ENCODE measurements at regions not wholly inside any gene's neighbourhood (a gene's known extent, or its start where the extent isn't known, plus 50 kb on each side); places are given as distances from the start of the nearest gene placed in this dataset.
"Not testable (repeated sequence)": the region's sequence is repeated elsewhere in the genome, so short reads cannot be mapped to it uniquely, and the experiment has no call there.

DNA sequence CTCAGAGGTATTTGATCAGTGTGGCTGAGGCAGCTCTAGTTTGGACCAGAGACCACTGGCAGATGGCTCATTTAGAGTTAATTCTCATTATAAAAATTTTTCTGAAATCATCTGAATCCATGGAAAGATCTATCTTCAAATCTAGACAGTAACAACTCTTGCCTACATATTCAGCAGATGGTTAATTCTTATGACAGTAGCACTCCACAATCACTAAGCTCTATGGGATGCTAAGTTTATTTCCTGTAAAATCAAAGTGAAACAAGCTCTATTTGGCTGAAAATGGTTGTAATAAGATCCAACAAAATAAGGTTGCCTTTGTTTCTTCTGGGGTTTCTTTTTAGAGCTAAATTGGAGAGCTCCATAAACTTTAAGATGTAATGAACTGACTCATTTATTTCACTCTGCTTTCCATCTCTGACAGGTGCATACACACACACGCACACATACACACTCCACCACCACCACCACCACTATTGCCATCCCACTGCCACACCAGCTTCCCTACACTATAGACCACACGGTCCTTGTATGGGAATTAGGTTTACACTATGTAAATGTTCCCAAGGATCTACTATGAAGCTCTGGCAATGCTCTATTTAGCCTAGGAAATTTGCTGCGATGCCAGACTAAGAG lies 293.1 kb downstream of the RPAP3 start:
- DNase-seq (ENCODE audit: low read depth in 3 of 3, low spot score in 2 of 3) = no peak

DNA sequence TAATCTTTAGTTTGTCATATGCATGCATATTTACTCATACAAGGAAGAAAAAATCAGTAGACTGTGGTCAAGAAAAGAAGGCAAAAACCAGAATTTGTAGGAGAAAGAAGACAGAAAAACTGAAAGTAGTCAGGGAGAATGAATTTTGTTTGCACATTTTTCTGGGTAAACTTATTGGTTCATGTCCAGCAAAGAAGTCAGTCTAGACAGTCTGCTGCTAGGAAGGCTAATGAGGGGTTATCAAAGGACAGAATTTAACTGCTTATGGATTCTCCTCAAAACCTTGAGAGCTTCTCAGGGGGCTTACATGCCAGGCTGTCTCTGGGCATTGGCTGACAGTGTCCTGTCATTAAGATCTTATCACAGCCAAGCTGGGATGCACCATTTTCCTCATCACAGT lies 293.9 kb downstream of the RPAP3 start:
- DNase-seq (ENCODE audit: low read depth in 3 of 3, low spot score in 2 of 3) = no peak

DNA sequence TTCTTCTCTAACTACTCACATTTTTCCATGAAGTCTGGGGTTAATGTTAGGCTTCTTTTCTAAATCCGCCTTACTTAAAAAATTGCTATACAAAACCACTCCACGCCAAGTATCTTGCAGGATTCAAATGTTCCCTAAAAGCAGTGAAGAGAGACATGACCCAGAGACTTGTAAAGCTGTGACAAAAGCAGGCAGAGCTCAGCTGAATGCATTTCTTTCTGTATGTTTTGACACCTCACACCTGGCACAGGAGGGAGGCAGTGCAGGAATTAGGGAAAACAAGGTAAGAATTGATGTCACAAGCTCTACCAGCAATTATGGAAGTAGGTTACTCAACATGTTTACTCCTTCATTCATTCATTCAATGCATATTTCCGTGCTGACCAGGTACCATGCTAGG lies 295.0 kb downstream of the RPAP3 start:
- DNase-seq (ENCODE audit: low read depth in 3 of 3, low spot score in 2 of 3) = no peak

DNA sequence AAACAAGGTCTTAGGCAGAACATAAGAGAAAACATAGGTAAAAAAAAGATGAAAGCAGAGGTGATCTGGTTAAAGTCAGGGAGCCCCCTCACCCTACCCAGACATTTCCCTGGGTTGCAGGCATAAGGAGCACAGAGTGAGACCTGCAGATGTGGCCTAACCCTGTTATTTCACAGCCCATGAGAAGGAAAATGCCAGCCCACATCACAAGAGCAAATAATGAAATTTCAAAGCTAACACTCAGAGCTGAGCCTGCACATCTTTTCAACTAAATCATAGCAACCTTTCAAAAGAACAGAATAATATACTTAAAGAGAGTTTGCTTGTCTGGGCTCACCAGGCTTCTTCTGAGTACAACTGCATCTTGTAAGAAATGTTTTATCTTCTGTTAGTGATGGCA lies 295.4 kb downstream of the RPAP3 start:
- DNase-seq (ENCODE audit: low read depth in 3 of 3, low spot score in 2 of 3) = no peak

DNA sequence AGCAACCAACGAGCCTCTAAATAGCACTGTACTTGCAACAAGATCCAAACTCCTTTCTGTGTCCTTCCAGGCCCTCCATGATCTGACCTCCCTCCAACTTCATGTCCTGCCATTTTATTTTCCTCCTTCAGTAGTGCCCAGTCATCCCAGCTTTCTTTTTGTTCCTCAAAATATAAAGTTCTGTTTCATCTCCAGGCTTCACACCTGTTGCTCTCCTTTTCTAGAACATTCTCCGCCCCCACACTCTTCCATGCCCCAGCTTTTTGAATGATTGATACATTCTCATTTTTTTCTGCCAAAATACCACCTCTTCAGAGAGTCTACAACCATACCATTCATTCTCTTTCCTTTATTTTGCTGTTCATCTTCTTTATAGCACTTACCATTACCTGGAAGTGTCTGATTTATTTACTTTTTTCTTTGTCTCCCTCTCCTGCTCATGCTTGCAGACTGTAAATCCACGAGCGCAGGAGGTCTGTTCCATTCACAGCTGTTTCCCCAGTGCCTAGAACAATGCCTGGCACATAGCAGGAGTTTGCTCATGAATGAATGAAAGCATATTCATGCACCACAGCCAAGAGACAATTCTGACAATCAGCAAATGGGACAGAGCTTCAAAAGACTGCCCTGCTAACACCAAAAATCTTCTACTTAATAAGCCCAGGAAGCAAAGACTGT lies 296.4 kb downstream of the RPAP3 start:
- DNase-seq (ENCODE audit: low read depth in 3 of 3, low spot score in 2 of 3) = no peak

DNA sequence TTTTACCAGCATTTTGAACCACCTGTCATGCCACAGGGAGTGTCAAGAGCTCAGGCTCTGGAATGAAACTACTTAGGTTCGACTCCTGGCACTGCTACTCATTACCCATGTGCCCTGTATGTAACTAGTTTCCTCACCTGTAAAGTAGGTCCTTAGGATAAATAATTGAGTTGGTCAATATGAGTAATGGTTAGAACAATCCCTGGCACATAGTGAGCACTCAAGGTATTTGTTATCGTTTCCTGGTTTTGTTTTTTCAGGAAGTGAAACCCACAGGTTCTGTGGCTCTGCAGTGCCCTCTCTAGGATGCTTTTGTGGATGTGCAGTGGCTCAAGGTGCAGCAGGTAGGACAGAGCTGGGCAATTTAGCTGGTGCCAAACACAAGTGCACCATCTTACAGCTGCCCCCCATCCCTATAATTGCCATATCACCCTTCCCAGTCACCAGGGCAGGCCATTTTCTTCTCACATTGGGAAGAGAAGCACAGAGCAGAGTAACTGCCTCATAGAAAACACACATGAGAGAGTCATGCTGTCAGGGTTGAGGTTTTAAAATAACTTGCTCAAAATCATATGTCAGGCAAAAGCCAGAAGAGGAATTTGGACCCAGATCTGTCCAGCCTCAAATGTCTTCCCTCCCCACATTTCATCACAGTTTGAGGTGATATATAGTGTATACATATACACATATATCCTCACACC lies 297.5 kb downstream of the RPAP3 start:
- DNase-seq (ENCODE audit: low read depth in 3 of 3, low spot score in 2 of 3) = no peak

DNA sequence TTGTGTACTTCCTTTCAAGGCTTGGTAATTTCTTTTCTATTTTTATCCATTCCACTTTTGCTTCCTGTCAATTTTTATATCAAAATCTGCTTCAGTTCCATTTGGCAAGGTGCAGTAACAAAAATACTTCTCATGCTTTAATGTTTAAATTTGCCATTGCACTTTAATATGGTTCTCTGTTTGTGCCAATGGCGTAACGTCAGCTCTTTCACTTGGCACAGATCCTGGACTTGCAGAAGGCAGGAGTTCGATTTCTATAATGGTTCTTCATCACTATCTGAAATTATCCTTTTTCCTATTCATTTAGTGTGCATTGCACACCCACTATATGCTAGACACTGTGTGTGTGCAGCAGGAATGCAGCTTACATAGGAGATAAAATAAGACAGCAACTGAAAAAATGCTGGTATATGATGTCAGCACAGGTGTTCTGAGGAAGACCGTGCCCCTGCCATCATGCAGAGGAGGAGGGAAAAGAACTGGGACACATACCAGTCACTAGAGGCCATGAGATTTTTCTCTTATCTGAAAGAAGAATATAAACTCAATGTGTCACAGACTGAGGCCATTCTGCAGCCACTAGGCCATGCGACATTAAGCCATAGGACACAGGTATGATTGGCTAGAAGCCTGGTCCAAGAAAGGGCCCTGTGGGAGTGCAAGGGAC lies 298.2 kb downstream of the RPAP3 start:
- no peak for DNase-seq (ENCODE audit: low read depth in 3 of 3, low spot score in 2 of 3)

DNA sequence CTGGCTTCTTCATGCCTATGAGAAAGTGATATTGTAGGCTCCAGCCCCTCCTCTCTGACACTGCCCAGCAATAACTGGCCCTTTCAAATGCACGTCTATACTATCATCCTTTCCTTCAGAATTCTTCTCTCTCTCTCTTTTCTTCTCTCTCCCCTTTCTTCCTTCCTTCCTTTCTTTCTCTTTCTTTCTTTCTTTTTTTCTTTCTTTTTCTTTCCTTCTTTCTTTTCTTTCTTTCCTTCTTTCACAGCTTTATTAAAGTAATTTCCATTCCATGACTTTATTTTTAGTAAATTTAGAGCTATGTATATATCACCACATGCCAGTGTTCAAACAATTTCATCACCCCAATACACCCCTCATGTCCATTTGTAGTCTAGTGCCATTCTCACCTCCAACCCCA lies 302.1 kb downstream of the RPAP3 start:
- no peak for DNase-seq (ENCODE audit: low read depth in 3 of 3, low spot score in 2 of 3)

DNA sequence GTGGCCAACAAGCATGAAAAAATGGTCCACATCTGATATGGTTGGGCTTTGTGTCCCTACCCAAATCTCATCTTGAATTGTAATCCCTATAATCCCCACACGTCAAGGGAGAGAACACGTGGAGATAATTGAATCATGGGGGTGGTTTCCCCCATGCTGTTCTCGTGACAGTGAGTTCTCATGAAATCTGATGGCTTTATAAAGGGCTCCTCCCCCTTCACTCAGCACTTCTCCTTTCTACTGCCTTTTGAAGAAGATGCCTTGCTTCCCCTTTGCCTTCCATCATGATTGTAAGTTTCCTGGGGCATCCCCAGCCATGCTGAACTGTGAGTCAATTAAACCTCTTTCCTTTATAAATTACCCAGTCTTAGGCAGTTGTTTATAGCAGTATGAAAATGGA lies 304.6 kb downstream of the RPAP3 start:
- not testable (repeated sequence) for DNase-seq (ENCODE audit: low read depth in 3 of 3, low spot score in 2 of 3)

DNA sequence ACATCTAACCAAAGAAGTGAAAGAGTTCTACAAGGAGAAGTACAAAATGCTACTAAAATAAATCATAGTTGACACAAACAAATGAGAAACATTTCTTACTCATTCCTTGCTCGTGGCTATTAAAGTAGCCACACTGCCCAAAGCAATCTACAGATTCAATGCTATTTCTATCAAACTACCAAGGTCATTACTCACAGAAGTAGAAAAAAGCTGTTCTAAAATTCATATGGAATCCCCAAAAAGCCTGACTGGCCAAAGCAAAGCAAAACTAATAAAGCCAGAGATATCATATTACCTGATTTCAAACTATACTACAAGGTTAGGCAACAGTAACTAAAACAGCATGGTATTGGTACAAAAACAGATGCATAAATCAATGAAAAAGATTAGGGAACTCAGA lies 305.6 kb downstream of the RPAP3 start:
- DNase-seq (ENCODE audit: low read depth in 3 of 3, low spot score in 2 of 3) = no peak

DNA sequence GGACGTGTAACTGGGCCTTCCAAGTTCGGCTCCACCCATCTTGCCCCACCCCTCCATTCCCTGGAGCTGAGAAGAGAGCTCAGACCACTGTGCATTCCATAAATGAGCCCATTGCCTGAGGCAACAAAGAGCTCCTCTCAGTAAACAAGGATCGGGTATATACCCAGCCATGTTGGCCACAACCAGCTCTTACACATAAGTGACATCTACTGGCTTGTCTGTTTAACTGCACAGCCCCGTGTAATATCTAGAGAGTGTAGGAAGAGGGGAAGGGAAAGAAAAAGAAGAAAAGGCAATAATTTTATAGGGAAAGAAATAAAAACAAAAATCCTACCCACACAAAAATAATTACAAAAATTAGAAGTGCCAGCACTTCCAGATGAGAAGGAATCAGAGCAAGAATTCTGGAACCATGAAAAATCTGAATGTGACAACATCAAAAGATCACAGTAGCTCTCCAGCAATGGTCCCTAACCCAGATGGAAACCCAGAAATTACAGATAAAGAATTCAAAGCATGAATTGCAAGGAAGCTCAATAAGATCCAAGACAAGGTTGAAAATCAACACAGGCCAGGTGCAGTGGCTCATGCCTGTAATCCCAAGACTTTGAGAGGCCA lies 308.1 kb downstream of the RPAP3 start:
- no peak for DNase-seq (ENCODE audit: low read depth in 3 of 3, low spot score in 2 of 3)

DNA sequence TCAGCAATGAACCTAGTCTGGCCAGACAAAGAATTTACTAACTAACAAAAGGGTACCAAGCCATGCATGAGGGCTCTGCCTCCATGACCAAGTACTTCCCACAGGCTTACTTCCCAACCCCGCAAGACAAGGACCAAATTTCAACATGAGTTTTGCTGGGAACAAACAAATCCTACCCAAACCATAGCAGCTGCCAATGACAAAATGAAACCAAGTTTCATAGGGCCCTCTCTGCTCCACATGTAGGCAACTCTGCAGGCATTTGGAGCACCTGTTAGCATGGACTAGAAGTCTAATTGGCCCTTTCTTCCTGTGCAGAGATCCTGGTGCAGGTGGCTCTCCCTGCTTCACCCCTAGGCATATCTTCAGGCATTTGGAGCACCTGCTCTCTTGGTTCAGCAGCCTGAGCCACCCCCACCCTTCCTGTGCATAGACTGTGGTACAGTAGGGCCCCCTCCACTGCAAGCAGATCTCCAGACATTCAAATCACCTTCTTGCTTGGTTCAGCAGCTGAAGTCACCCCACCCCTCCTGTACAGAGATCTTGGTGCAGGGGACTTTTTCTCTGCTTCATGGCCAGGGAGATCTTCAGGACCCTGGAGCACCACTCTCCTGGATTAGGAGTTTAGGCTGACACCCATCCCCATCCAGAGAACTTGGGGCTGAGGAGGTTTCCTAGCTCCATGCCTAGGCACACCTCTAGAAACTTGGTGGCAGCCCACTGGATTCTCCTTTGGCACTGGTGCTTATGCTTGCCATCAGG lies 308.7 kb downstream of the RPAP3 start:
- DNase-seq (ENCODE audit: low read depth in 3 of 3, low spot score in 2 of 3) = no peak

DNA sequence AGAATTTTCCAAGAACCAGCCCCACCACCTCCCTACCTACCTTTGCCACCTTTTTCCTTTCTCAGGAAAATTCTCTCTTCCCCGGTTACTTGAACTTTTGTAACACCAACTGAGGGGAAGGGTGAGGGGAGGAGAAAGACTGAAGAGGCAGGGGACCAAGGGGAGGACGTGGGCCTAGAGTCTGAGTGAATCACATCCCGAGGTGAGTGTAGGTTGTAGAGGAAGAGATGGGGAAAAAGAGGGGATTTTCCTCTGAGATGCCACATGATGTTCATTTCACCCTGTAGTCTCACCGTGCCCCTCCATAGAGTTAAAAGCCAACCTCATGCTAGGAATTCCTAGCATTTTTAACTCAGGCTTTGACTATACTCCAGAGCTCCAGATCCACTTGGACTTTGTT lies 311.8 kb downstream of the RPAP3 start:
- DNase-seq (ENCODE audit: low read depth in 3 of 3, low spot score in 2 of 3) = no peak

DNA sequence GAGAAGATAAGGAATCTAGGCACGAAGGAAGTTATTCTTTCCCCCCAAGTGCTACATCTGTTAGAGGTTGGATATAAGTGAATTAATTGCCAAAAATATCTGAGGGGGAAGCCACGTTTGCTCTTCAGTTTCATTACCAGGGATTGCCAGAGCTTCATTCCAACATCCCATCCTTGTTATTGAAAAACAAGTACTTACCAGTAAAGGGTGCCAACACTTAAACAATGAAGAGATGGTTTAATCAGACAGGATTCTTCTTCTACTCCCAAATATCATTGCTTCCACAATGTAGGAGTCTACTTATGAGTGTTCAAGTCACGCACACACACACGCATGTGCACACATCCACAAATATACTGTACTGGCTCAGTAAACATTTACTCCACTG lies 312.4 kb downstream of the RPAP3 start:
- DNase-seq (ENCODE audit: low read depth in 3 of 3, low spot score in 2 of 3) = no peak

DNA sequence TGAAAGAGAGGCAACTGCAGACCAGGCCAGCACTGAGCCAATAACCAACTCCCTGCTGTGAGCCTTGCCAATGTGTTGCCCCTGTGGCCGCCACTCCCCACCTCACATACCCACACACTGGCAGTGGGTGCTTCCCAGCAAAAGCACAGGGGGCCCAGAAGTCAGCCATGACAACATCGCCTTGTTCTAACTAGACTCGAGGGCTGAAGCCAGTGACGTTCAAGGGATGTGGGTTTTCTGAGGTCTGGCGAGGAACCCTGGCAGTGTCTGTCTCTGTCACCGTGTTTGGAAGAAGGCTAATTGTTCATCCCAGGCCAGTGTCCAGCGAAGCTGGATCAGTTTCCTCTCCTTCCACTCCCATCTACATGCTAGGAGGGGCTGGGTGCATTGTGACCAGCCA lies 311.8 kb upstream of the AMIGO2 start:
- DNase-seq (ENCODE audit: low read depth in 3 of 3, low spot score in 2 of 3) = no peak

DNA sequence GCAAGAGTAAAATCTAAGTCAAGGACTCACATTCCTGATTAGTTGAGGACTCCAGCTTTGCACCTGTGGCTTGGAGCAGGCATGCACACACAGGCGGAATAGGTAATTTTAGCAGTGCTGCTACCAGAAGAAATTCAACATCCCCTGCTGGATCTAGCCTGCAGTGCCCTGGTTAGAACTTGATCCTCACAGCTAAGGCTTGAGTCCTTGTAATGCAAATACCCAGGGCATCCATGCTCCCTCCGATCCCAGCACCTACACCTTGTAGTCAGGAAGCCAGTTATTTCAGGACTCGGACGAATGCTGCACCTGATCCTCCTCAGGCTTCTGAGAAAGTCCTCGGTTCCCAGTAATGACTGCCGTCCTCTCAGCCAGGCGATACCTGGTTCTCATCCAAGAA lies 309.0 kb upstream of the AMIGO2 start:
- DNase-seq (ENCODE audit: low read depth in 3 of 3, low spot score in 2 of 3) = no peak

DNA sequence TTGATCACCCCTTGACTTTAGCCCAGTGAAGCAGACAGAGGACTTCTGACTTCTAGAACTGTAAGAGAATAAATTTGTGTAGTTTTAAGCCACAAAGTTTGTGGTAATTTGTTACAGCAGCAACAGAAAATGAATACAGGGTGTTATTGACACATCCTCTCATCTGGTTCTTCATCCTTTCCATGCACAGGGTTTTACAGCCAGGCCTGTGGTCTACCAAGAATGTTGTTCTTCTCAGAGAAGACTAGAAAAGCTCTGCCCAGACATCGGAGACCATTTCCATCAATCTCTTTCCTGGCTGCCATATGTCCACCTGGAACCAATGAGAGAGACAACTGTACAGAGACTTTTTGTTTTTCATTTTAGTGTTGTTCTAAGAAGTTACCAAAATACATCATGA lies 308.2 kb upstream of the AMIGO2 start:
- no peak for DNase-seq (ENCODE audit: low read depth in 3 of 3, low spot score in 2 of 3)

DNA sequence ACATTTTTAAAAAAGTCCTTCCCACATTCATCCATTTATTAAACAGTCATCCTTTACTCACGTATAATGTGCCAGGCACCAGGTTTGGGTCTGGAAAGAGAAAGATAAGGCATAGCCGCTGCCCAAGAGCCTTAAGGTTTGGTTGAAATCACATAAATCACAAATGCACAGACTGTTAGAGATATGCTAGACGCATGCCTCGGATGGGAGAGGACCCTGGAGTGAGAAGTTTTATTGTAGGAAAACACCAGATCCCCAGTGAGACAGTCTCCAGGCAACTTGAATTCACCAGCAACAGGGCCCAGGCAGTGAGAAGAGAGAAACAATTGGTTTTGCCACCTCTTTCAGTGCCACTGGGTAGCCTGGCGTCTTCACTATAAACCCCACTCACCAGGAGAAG lies 305.9 kb upstream of the AMIGO2 start:
- DNase-seq (ENCODE audit: low read depth in 3 of 3, low spot score in 2 of 3) = no peak

DNA sequence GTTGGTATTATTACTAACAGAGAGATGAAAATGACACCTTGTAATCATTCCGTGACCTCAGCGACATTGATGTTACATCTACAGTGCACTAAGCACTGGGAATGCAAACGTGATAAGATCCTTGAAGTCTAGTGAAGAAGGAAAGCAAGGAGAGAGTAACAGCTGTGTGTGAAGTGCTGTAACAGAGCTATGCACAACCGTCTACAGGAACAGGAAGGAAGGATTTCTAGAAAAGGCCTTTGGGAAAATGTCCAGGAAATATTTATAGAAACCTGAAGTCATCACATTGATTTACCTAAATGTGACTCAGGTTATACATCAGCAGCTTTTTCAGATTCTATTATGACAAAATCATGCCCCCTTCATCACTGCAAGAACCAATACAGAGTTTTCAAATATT lies 304.2 kb upstream of the AMIGO2 start:
- DNase-seq (ENCODE audit: low read depth in 3 of 3, low spot score in 2 of 3) = no peak

DNA sequence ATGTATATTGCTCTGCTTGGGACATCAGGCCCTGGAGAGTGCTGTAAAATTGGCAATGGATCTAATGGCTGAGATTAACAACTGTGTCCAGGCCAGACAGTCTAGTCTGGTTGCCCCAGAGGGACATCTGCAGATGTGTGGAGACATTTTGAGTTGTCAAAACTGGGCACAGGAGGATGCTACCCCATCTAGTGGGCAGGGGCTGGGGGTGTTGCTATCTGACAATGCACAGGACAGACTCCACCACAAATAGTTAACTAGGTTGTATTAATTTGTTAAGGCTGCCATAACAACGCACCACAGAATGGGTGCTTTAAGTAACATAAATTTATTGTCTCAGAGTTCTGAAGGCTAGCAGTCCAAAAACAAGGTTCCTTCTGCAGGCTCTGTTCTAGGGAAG lies 302.5 kb upstream of the AMIGO2 start:
- DNase-seq (ENCODE audit: low read depth in 3 of 3, low spot score in 2 of 3) = no peak

DNA sequence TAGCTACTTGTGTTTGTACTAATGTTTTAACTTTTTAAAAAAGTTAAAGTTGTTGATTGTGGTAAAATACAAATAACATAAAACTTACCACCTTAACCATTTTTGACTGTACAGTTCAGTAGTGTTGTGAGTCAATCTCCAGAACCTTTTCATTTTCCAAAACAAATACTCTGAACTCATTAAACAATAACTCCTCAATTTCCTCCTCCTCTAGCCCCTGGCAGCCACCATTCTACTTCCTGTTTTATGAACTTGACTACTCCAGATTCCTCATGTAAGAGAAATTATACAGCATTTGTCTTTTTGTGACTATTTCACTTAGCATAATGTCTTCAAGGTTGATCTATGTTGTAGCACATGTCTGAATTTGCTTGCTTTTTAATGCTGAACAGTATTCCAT lies 299.1 kb upstream of the AMIGO2 start:
- DNase-seq (ENCODE audit: low read depth in 3 of 3, low spot score in 2 of 3) = no peak
